HG03565 (cell line): ENCODE measurements at regions not wholly inside any gene's neighbourhood (a gene's known extent, or its start where the extent isn't known, plus 50 kb on each side); places are given as distances from the start of the nearest gene placed in this dataset.

Source experiments
- ATAC-seq: cut with Tn5 transposase; IDR thresholded peaks from one replicate; pipeline ENCODE4 v1.9.1; 2021; ENCODE audit warnings: mild to moderate bottlenecking, moderate library complexity; ENCODE audit not compliant: unreplicated experiment

DNA sequence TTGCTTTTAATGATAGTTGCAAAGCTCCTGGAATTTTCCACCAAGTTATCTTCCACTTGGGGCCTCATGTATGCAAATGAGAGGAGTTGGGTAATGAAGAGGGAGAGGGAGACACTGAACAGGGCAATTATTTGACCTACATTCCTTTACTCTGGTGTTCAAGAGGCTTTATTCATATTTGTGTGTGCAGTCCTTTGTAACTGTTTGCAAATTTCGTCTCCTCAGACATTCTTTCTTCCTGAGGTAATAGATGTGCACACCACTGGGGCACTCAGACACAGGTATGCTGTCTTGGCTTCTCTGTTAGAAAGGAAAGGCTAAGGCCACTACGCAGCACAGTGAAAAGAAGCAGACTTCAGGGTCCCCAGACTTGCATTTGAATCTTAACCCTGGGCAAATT lies 189.7 kb upstream of the IL12A start:
- no peak for ATAC-seq

DNA sequence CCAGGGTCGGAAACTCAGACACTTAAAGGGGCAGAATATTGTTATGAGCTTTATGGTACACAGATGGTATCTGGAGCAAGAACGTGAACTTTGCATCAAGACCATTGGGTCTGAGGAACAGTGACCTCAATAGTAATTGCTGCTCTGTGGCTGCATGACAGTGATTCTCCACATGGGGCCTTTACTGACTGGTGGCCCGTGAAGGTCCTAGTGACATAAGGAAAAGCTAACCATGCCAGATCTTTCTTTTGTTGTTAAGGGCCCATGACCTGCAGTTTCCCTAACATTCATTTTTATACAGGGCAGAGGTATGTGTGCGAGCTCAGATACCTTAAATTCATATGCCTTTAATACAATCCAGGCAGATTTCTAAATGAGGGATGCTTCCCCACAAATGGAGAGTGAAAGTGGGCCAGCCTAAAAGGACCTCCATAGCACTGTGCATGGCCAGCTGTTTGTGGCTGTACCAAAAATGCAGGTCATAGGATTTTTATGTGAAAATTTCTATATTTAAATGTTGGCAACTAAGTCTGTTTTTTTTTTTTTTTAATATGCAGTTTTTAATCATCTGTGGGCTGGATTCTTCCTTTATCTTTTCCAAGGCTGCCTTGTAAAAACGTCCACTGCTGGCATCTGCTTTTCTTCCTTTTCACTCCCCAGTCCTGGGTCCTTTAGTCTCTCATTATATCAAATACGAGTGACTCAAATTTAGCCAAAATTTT lies 188.0 kb upstream of the IL12A start:
- ATAC-seq, result no peak

DNA sequence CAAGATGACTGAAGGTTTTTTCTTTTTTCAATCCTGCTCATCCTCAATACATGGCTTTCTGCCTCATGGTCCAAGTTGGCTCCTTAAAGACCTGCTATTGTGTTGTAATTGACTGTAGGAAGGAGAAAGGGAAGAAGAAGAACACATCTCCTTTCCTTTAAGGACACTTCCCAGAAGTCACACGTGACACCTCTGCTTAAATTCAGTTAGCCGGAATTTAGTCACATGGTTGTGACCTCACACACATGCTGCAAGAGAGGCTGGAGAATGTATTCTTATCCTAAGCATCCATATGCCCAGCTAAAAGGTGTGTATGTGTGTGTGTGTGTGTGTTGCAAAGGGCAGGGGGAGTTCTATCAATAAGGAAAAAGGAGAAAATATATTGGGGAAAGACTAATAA lies 185.8 kb upstream of the IL12A start:
- ATAC-seq, result no peak

DNA sequence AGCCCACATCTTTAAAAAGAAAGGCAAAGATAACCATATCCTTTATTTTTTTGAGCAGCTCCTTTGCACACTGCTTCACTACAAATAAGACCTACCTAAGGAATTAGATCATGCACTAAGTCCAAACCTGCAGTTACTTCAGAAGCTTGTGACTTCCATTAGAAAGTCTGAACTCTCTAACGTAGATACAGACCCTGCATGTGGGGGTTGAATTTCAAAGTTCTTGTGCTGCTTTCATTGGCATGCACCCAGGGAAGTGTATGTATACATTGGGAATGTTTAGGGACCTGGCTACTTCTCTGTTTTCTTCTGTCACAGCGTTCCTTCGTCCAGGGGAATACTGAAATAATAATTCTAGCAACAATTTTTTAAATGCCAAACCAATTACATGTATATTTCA lies 185.2 kb upstream of the IL12A start:
- no peak for ATAC-seq

DNA sequence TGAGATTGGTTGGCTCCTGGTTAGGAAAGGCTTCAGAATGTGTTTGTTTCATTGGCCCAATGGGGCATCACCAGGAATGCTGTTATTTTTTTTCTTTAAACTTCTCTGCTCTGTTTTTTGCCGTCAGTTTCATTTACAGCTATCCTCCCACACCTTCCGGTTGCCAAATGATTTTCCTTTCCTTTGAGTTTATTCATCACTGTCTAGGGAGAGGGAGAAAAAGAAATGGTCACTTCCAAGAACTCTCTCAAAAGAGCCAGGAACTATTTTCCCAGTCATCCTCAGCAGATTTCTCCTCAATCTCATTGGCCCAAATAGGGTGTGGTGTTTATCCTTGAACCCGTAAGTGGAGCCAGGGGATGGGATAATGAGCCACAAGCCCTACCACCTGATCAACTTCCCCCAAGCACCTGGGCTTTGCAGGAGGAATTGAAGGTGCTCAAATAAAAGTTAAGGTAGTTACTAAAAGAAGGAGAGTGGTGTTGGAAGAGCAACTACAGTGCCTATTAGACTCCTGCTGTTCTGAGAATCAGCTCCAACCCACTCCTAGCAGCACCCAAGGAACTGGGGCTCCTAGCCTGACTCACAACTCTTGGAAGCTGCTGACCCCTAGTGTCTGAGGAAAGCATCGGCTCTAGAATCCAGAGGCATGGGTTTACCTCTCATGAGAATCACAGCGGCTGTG lies 183.8 kb upstream of the IL12A start:
- ATAC-seq, result peak; percentile 95

DNA sequence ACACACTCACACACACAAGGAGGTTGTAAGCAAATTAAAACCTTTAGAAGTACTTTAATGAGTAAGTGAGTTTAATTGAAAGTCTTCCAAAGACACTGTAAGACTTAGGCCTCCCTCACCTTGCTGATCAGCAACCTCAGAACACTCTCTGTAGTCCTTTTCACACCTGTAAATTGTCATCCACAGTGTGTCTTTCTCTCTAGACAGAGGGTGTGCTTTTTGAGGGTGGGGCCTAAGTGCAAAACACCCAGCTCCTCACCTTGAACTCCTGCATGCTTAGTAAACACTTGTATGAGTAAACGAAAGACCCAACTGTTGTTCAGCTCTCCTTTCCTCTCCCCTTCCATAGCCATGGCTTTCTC lies 183.2 kb upstream of the IL12A start:
- ATAC-seq, result peak; percentile 20

DNA sequence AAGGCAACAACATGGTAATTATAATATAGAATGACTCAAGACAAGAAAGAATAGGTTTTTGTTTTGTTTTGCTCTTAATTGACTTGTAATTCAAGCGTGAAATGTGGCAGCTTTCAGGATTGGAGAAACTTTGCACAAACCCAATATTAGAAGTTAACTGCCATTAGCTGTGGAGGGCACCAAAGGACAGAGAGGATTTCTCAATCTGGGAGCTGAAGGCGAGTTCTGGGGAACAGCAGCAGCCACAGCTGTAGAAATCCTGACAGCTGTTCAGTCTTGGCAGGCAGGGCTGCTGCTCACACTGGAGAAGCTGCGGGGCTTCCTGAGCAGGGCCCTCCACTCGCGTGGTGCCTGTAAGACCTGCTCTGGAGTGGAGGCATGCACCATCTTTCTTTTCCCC lies 182.2 kb upstream of the IL12A start:
- no peak for ATAC-seq

DNA sequence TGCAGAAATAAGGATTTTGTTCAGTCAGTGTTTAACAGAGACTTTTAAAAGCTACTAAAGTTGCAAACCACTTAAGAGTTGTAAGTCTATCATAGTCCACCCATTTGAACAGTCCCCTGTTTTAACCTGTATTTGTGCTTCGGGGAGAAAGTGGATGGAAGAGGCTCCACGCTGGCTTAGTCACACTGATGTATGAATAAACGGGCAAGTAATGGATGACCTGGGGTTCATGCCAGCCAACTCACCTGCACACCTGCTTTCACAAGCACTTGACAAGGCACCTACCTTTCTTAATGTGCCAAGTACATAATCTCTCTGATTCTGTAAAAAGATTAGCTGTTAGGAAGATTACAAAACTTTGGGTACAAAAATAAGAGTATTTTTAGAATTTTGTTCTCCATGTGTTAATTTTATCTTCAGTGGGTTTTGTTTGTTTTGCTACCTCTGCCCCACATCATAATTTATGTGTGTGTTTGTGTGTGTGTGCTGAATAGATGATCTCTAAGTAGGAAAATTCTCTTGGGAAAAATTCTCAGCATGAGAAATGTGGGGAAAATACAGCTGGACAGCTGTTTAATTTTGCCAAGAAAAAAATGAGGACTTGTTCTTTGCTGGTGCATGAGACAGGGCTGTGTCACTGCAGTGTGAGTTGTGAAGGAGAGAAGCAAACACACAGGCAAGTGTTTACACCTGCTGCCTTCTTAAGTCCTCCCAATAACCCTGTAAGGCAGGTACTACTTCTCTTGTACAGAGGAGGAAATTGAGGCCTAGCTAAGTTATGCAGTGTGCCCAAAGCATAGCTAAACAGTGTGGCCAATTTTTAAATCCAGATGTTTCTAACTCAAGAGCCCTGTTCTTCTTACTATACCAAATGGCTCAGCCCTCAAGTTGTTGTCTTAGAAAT lies 181.2 kb upstream of the IL12A start:
- ATAC-seq, result no peak

DNA sequence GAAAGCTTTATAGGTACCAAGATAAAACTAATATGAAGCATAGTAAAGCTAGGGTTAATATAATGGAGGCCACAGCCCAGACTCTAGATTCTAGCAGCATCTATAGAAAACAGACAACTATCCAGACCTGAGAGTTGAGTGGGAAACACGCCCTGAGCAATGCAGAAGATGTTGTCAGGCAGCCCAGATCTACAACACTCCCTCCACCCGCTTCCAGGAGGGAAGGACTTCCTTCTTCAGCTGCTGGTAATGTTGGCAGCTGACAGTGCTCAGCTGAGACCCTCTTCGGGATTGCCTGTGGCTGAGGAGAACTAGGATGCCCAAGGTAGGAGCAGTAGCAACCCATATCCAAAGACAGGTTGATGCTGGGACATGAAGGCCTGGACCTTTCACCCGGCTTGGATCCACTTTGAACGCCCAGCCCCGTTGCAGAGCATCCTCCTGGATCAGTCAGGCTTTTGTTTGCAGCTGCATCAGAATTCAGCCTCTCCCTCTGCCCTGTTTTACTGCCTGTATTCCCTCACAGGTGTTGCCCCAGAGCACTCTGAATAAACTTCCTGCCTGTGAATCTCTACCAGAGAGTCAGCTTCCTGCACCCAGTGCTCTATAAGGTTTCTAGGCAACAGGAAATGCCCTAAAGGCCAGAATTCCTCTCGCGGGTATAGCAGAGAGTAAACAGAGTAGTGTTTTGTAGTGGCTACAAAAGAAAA lies 174.7 kb upstream of the IL12A start:
- no peak for ATAC-seq

DNA sequence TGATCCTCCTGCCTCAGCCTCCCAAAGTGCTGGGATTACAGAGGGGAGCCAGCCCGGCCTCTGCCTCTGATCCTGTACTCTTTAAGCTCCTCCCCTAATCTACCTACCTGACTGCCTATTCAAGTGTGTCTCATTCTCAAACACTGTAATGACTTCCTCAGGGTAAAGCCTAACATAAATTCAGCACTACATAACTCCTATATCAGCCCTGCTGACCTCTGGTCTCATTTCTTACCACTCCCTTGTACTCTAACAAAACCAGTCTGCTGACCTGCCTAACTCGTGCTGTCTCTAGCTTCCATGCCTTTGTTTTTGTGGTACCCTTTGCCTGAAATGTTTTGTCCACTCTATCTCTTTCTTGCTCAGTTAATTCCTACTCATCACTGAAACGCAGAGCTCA lies 172.1 kb upstream of the IL12A start:
- ATAC-seq, result no peak

DNA sequence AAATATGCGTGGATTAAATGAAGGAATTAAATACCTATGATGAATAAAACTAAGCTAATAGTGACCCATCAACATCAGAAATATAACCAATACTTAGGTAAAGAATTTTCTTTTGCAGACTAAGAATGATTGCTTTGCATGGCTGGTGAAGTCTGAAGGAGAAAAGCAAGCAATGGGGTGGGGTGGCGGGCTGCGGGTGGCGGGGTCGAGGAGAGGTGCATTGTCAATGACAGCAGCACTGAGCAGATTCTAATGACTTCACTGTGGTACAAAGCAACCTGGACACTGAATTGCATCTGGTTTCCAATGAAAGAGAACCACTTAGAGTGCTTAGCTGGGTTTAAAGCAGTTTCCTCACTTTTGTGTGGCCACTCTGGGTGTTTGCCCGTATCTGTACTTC lies 171.5 kb upstream of the IL12A start:
- no peak for ATAC-seq

DNA sequence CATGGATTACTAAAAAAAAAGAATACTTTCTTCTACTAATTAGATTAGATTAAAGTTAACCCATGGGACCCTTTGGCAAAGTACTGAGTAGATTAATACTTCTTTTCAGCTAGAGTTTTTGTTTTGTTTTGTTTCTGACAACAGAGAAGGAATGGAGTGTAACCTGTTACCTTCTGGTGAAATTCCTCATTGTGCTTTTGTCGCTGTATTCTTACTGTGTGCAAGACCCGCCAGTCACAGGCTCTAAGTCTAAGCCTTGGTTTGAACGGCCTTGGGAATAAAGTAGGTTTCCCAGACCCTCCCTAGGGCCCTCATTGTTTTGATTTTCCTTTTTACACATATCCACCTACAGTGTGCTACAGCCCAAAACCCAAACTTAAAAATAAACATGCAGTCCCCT lies 171.1 kb upstream of the IL12A start:
- no peak for ATAC-seq

DNA sequence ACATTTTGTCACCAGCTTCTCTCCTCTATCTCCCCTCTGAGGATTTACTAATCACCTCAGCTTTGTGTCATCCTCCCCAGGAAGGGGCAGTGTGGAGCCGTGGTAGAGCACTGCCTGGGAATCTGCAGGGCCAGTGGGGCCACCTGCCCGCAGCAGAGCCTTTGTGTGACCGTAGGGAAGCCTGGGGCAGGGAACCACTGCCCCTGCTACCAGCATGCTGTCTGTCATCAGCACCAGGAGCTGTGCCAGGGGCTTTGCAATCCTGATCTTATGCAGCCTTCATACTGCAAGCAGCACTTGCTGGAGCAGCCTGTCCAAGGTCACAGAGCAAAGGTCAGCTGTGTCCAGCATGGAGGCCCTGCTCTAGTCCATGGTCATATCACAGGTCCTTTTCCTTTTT lies 170.2 kb upstream of the IL12A start:
- no peak for ATAC-seq

DNA sequence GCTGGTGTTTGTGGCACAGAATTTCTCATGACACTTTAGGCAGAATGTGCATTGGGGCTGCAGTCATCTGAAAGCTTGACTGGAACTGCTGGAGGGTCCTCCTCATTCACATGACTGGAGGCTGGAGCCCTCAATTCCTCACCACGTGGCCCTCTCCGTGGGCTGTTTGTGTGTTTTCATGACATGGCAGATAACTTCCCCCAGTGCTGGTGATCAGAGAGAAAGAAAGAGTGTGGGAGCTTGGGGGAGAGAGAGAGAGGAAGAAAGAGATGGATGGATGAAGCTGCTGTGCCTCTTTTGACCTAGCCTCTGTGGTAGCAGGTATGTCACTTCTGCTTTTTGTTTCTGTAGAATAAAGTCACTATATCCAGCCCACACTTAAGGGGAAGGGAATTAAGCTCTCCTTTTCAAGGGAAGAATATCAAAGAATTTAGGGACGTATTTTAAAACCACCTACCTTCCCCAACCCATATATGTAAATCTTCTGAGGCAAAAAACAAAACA lies 169.6 kb upstream of the IL12A start:
- ATAC-seq, result peak; percentile 38

DNA sequence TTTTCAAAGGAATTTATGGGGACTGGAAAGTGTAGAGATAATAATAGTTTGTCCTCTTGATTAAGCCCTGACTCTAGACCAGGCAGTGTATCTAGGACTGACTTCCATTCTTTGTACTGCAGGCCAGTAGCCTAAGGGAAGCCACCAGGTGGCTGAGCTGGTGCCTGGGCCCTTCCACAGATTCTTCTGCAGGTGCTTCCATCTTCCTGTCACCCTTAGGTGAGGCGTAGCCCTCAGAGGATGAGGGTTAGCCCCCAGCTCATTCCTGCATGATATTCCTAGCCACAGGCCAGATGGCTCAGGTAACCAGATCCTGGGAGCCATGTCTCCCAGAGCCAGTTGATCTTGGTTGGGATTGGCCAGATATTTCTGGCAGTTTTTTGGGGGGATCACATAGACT lies 169.0 kb upstream of the IL12A start:
- no peak for ATAC-seq

DNA sequence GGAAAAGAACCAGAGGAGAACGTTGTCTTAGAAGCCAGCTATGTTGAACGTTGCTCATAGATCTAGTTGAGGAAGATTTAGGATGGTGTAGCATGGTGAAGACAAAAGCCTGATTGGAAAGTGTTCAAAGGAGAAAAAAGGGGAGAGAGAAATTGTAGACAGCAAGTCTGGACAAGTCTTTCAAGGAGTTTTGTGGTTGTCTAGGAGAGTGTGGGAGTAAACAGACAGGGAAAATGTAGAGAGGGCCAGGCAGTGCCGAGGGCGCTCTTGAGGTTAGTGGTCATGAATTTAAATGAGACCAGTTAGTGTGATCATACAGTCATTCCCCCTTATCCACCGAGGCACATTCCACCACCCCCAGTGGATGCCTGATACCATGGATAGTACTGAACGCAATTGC lies 167.5 kb upstream of the IL12A start:
- no peak for ATAC-seq

DNA sequence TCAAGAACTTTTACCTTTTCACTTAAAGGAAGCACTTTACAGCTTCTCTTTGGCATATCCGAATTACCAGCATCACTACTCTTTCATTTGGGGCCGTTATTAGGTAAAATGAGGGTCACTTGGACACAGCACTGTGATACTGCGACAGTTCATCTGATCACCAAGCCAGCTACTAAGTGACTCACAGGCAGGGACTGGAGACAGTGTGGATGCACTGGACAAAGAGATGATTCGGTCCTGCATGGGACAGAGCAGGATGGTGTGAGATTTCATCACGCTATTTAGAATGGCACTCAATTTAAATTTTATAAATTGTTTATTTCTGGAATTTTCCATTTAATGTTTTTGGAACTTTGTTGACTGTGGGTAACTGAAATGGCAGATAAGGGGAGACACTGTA lies 166.9 kb upstream of the IL12A start:
- ATAC-seq, result no peak

DNA sequence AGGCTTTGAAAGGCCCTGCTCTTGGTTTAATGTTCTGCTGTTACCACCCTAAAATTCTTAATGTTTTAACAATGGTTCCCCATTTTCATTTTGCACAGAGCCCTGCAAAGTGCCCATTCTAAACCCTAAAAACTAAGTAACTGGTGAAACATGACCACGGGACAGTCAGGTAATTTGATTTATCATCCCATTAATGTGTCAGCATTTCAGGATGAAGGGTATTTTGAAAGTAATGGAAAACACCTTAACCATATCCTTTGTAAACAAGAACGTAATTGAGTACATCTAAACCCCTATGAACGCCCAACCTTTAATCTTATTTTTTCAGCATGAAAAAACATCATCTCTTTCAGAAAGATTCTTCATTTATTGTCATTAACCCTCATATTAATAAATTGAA lies 164.9 kb upstream of the IL12A start:
- no peak for ATAC-seq

DNA sequence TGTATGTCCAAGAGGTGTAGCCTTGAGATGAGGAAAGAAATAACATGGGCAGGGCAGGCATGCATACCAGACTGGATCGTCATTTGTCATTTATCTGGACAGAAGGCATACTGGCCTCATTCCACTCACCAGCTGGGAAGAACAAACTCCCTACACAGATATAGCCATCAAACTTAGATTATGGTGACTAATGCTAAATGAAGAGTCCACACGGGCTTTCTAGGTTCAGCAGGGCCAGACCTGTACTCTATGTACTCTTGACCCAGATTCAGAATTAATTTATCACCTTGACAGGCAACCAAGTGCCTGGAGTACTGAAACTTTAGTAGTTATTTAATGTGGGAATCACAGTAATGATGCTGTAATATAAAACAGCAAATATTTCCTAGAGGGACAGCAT lies 164.3 kb upstream of the IL12A start:
- ATAC-seq, result no peak

DNA sequence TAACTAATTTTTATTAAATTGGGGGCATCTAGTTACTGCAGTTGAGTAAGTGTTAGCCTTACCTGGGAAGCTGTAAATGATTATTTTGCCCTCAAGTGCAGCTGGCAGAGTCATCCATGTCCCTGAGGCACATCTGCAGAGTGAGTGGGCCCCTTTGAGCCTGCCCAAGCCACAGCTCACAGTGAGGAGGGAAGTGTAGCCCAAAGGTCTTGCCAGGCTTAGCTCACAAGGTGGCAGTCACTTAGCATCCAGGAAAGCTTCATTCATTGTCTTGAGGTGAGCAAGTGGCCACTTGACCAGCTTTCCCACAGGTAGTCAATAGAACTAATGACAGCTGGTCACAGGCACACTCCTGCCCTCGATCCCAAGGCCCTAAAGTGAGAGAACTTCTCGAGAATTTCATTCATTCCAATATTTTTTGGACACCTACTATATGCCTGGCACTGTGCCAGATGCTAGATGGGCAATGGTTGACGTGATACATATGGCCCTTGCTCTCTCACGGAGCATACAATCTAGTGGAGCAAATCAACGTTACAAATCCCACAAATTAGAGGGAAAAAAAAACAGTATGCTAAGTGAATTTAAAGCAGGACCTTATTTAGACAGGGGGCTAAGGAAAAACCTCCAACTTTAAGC lies 163.3 kb upstream of the IL12A start:
- ATAC-seq, result no peak

DNA sequence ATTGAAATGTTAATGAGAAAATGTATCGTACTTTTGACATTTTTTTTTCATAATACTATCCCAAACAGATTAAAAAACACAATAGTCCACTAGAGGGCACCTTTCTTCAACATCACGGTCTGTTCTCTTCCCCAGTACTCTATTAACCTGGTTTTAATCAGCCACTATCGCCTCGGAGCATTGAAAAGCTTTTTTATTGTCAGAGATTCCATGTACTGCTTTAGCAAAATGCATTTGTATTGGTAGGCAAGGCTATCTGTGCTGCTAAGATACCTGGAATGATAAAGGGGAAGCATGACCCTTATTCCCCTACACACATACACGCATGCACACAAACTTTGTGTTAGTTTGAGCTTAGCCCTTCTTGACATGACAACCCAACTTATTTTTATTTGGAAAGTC lies 160.1 kb upstream of the IL12A start:
- ATAC-seq, result peak; percentile 39
